NOMO-1 treated with dmso at 0.1 percent for 144 hours (cell line): ENCODE measurements at regions not wholly inside any gene's neighbourhood (a gene's known extent, or its start where the extent isn't known, plus 50 kb on each side); places are given as distances from the start of the nearest gene placed in this dataset.
"Not testable (repeated sequence)": the region's sequence is repeated elsewhere in the genome, so short reads cannot be mapped to it uniquely, and the experiment has no call there.

ENCODE experiments used
- DNase-seq: peaks from one replicate; lab custom pipeline; 2025; ENCODE audit not compliant: unreplicated experiment; lab: John Stamatoyannopoulos, UW

- no peak for DNase-seq
Measured at GRCh38 chr2:168300460-168300859, 53.1 kb upstream of the STK39 start.

- no peak for DNase-seq
Measured at GRCh38 chr2:168304024-168304681, 56.8 kb upstream of the STK39 start.

DNA sequence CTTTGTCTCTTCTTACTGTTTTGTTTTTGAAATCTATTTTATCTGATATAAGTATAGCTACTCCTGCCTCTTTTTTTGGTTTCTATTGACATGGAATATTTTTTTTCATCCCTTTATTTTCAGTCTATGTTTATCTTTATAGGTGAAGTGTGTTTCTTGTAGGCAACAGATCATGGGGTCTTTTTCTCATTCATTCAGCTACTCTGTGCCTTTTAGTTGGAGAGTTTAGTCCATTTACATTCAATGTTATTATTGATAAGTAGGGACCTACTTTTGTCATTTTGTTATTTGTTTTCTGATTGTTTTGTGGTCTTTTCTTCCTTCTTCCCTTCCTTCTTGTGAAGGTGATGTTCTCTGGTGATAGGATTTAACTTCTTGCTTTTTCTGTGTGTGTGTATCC is 60.0 kb upstream of the STK39 start:
- no peak for DNase-seq

- no peak for DNase-seq
Measured at GRCh38 chr2:168310580-168310979, 63.2 kb upstream of the STK39 start.

DNA sequence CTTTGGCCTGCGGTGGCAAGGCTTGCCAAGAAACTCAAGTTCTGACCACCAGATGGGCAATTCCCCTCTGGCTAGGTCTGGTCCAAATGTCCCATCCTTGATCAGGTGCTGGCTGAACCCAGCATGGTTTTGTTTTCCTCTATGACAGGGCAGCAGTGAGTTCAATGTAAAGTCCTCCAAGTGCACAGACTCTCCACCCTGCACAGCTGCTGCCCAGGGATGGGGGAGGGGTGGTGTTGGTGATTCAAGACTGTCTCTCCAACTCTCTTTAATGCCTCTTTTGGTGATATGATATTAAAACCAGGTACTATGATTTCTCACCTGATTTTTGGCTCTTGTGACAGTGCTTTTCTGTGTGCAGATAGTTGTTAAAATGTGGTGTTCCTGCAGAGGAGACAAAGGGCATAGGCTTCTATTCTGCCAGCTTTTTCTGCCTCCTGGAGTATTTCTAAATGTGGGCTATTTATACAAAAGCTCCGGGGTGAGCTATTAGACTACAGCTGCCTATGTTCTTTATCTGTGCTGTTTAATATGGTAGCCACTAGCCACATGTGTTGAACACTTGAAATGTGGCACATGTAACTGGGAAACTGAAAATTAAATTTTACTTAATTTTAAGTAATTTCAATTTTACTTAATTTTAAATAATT is 64.0 kb upstream of the STK39 start:
- no peak for DNase-seq

GRCh38 chr2:168312036-168312822 is 64.8 kb upstream of the STK39 start:
- no peak for DNase-seq

DNA sequence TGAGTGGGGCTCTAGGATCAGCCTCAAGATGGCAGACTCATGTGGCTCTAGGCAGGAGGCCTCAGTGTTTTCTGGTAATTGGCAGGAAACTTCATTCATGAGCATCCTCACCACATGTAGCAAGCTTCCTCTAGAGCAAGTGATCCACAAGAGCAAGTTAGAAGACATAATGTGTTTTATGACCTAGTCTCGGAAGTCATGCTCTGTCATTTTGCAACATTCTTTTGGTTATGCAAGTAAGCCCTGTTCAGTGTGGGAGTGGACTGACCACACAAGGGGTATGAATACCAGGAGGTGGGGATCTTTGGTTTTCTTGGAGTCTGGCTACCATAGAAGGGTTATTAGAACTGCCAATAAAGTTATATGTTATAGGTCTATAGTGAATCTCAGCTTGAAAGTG is 66.8 kb upstream of the STK39 start:
- no peak for DNase-seq

GRCh38 chr2:168315331-168316072 is 68.1 kb upstream of the STK39 start:
- no peak for DNase-seq

DNA sequence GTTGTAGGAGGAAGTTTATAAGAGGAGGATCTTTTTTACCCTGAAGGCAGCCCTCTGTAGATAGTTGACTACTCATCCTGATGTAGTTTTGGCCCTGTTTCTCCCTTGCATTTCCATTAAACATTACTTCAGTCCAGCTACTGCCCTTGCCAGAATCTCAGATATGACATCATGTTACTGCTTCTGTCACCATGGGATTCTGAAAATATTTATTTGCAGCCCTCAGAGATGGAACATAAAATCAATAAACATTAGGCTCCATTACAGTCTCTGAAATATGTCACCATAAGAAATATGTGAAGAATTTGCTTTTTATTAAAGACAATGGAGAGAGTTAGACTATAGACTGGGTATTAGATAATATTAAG is 68.7 kb upstream of the STK39 start:
- no peak for DNase-seq

DNA sequence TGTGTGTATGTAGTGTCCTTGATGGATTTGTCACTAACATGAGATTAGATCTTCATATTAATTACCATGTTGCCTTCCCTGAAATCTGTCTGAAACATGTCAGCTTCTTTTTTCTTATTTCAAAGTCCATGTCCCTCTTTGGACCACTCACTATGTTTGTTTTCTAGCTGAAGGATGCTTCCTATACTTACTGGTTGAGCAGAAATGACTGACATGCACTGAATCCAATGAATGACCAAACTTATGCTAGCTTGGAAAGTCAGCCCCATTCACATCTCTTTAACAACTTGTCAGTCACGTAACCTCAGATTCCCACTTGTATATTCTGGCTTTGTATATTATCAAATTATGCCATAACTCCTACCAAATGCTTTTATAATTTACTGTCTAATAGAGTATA is 69.9 kb upstream of the STK39 start:
- no peak for DNase-seq

GRCh38 chr2:168320267-168320666 is 72.9 kb upstream of the STK39 start:
- no peak for DNase-seq

DNA sequence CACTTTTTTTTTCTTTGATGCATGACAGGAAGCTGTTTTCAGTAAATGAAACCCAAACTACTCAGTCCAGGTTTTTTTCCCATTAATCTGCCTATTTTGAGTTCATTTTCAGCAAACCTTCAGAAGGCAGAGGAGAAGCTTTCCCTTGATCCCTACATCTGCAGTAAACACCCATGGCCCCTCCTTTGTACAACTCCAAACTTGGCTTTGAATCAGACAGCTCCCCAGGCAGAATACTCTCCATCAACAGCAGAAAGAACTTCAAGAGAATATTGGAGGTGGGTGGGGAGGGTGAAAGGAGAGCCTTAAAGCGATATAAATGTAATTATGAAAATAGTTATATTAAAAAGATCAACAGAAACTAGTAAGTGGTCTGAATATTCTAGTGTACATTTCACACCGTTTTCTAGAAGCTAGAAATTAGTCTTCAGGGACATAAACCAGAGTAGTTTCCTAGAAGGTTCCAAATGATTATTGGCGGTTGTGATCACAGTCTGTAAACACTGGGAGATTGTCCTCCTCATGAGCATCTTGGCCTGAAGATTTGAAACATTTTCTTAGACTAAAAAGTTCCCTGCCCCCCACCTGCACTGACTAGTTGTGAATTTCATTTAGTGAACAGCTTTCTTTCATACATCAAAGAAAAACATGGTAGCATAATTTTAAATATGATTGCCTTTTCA is 75.1 kb upstream of the STK39 start:
- DNase-seq = no peak

DNA sequence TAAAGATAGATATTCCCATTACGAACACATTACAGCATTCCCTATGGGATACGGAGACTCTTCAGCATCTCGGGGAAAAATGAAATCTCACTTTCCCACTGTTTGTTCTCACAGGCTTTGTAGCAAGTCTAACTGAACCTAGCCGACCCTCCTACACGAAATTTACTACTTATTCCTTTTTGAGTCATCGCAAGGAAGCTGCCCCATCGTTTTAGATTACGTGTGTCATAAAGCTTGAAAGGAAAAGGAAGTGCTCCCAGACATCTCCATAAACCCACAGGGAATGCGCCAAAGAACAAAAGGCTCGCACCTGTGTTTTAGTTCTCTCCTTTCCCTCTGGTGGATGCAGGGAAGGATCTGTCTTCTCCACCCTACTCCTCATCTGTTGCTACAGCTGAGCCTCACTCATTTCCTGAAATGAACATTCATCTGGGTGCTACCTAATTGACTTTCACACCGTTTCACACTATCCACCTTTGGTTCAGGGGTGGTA is 76.2 kb upstream of the STK39 start:
- DNase-seq = no peak

DNA sequence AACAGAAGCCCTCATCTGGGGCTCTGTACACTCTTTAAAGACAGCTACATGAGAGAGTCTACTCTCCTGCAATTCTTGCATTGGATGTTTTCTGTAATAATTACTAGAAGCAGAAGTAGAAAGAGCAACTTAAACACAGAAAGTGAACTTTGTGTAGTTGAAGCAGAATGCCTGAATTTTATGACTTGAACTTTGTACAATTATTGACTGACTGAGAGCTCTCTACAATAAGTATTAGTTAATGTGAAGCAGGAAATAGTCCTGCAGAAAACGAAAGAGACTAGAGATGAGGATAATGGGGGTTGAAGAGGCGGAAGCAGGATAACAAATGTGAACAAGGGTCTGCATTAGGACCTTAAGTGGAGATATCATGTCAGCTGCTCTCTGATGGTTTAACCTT is 79.2 kb upstream of the STK39 start:
- DNase-seq = no peak

DNA sequence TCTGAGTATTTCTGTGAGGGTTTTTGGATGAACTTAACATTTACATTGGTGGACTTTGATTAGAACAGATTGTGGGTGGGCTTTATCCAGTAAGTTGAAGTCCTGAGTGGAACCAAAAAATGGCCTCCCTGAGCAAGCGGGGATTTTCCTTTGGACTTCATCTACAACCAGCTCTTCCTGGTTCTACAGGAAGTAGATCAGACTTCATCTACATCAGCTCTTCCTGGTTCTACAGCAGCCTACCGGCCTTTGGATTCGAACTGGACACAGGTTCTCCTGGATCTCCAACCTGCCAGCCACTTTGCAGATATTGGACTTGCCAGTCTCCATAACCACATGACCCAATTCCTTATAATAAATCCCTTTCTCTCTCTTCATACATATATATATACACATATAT is 79.9 kb upstream of the STK39 start:
- no peak for DNase-seq

- DNase-seq = no peak
Measured at GRCh38 chr2:168328421-168328820, 81.0 kb upstream of the STK39 start.

GRCh38 chr2:168330624-168331423 is 83.4 kb upstream of the STK39 start:
- no peak for DNase-seq

- not testable (repeated sequence) for DNase-seq
Measured at GRCh38 chr2:168335254-168335653, 87.9 kb upstream of the STK39 start.

GRCh38 chr2:168336786-168337388 is 89.5 kb upstream of the STK39 start:
- no peak for DNase-seq

DNA sequence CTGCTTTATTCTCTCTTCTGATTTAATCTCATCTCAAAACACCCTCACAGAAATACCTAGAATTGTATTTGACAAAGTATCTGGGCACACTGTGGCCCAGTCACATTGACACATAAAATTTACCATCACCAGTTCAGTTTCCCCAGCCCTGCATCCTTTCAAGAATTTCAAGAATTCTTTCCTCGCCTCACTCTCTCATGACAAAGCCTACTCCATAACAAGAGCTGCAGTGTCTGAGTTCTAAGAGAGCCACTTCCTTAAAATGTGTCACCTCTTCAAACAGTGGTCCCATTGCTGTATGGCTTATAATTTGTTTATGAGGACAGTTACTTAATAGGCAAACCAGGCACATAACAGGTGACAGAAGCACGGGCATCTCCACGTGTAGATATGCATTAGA is 90.9 kb upstream of the STK39 start:
- no peak for DNase-seq
